Stimulated activated naive CD8-positive, alpha-beta T cell treated with anti-CD3 and anti-CD28 coated beads, Interleukin-15, amount 100 ng/mL, for 72 hours (primary cell): ENCODE measurements at regions not wholly inside any gene's neighbourhood (a gene's known extent, or its start where the extent isn't known, plus 50 kb on each side); places are given as distances from the start of the nearest gene placed in this dataset.

Source experiments
- ATAC-seq: fragments of 150-1000 bp; cut with Tn5 transposase; 2 replicates; pipeline ENCODE4 v1.10.0; 2021; ENCODE audit warnings: mild to moderate bottlenecking, moderate library complexity
- DNase-seq, 2 donors: peaks; one replicate each; pipeline ENCODE4 v3.0.0; 2021 to 2022
- H3K27ac Mint-ChIP-seq, 2 donors: one replicate each; pipeline ENCODE4 v1.8.0; 2022; ENCODE audit warnings: mild to moderate bottlenecking in 2 of 2, mixed read lengths in 2 of 2, moderate library complexity in 2 of 2
- H3K27me3 Mint-ChIP-seq: one replicate; pipeline ENCODE4 v1.8.0; 2022; ENCODE audit warnings: mixed read lengths
- H3K4me1 Mint-ChIP-seq: one replicate; pipeline ENCODE4 v1.8.0; 2022; ENCODE audit warnings: mild to moderate bottlenecking, mixed read lengths
- H3K4me3 Mint-ChIP-seq, 2 donors: one replicate each; pipeline ENCODE4 v1.8.0; 2022; ENCODE audit warnings: mild to moderate bottlenecking in 2 of 2, mixed read lengths in 2 of 2, moderate library complexity in 1 of 2
- H3K9me3 Mint-ChIP-seq, 2 donors: one replicate each; pipeline ENCODE4 v1.8.0; 2022; ENCODE audit warnings: mixed read lengths in 2 of 2

DNA sequence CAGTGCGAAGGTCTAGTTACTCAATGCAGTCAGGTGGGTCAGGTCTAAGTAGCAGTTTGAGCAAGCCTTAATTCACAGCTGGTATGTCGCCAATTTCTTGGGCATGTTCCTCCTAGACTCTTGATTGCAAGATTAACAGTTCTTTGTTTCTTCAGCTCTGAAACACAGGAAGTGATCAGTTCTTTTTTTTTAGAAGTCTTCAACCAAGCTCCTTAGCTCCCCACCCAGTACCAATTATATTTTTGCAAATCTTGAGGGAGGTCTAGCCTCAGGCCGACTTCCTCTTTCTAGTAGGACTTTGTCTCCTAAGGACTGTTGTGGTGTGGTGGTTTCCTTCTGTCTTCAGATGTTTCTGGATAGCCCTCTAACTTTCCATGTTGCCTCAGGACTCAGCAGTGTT lies 2054.2 kb downstream of the MAT2B start:
- H3K4me3 Mint-ChIP-seq, result no peak overlapping the region
- ATAC-seq (no peak), DNase-seq (no peak)
- H3K27ac Mint-ChIP-seq, result no peak overlapping the region
- H3K9me3 Mint-ChIP-seq, result no peaks in the 10 kb centered on the region
- H3K27me3 Mint-ChIP-seq, result no peaks in the 10 kb centered on the region
- no peaks in the 10 kb centered on the region for H3K4me1 Mint-ChIP-seq

DNA sequence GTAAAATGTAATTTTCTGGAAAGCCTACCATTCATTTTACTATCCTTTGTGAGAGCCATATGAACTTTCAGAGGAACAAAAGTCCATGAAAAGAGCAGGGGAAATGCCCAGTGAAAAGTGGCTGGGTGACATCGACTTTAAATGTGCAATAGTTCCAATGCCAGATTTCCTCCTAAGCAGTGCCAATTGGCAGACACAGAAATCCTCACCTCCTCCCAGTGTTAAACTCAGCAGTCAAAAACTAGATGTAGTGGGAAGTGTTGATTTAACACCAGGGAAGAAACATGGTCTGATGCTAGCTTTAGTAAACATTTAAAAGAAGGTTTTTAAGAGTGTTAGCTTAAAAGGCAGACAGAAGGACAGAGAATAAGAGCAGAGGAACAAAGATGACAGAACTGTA lies 2055.2 kb downstream of the MAT2B start:
- Mint-ChIP-seq H3K27me3 (no peaks in the 10 kb centered on the region), H3K4me1 (no peaks in the 10 kb centered on the region), H3K27ac (no peak overlapping the region), H3K9me3 (no peaks in the 10 kb centered on the region), H3K4me3 (no peak overlapping the region)
- no peak for DNase-seq
- no peak for ATAC-seq

DNA sequence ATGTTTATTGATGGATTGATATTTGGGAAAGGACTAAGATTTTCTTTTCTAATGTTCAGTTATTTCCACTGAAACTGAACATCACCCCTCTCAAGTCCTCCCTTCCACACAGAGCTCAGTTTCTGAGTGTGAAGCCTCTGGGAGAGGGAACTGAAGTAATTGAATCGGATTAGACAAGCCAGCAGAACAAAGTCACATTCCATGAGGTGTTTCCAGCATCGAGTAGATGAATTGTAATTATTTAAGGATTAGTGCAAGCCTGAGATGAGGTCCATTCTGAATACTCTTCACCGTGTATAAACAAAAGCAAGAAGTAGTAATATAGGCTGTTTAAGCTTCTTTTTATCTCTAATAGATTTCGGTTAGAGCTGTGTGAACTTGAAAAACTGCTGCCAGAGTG lies 2060.5 kb downstream of the MAT2B start:
- peaks cover 4 to 13% of the 10 kb centered on the region in 2 donors for H3K9me3 Mint-ChIP-seq
- ATAC-seq, result no peak

DNA sequence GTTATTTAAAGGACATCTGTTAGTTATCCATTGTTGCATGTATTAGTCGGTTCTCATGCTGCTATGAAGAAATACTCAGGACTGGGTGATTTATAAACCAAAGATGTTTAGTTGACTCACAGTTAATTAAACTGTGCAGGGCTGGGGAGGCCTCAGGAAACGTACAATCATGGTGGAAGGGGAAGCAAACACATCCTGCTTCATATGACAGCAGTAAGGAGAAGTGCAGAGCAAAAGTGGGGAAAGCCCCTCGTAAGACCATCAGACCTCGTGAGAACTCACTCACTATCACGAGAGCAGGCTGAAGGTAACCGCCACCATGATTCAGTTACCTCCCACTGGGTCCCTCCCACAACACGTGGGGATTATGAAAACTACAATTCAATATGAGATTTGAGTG lies 2064.1 kb downstream of the MAT2B start:
- H3K27me3 Mint-ChIP-seq, result no peaks in the 10 kb centered on the region
- peaks cover 9 to 18% of the 10 kb centered on the region in 2 donors for H3K9me3 Mint-ChIP-seq
- DNase-seq (no peak), ATAC-seq (no peak)
- no peak overlapping the region for H3K27ac Mint-ChIP-seq
- H3K4me1 Mint-ChIP-seq, result no peaks in the 10 kb centered on the region
- H3K4me3 Mint-ChIP-seq, result no peak overlapping the region

More for the DNA sequence above, 2060.5 kb downstream of the MAT2B start:
- no peak overlapping the region for H3K4me3 Mint-ChIP-seq
- no peaks in the 10 kb centered on the region for H3K27me3 Mint-ChIP-seq
- no peak overlapping the region for H3K27ac Mint-ChIP-seq
- no peak for DNase-seq
- no peaks in the 10 kb centered on the region for H3K4me1 Mint-ChIP-seq

DNA sequence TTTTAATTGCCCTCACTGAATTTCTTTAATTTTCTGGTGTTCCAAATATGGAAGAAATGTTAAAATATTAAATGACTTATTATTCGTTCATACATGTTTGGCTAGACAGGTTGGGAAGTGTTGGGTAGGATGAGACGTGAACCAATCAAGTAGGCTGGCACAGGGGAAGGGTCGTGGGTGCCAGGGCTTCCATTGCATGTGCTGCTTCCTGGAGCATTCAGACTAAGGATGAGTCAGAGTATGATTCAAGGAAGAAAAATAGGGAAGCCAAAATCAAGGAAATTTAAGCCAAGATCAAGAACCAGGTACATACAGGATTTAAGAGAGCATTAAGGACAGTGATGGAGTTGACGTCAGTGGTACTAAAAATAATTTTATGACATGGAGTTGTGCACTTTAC lies 2068.0 kb downstream of the MAT2B start:
- ATAC-seq, result no peak
- H3K27me3 Mint-ChIP-seq, result no peaks in the 10 kb centered on the region
- no peak for DNase-seq

DNA sequence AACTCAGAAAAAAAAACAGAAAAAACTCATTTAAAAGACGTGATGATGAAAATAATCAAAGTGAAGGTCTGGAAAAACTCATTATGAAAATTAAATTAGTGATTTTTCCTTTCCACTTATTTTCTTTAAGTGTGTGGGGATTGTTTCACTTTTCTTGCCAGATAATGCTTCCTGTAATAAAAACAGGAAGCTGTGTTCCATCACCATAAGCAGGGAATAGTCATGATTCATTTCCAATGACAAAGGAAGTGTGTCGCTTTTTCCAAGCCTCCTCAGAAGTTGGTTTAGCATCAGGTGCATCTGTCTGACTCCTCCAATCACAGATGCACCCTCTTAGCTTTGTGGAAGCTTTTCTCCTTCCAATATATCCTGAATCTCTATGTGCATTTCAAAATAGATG lies 2068.7 kb downstream of the MAT2B start:
- Mint-ChIP-seq H3K4me1 (no peaks in the 10 kb centered on the region), H3K4me3 (no peak overlapping the region)
- DNase-seq, result no peak

More for the DNA sequence above, 2068.0 kb downstream of the MAT2B start:
- H3K4me3 Mint-ChIP-seq, result no peak overlapping the region
- H3K9me3 Mint-ChIP-seq, result peaks cover 13 to 18% of the 10 kb centered on the region in 2 donors
- peak overlapping the region in 1 of 2 donors; percentile 77 for H3K27ac Mint-ChIP-seq
- no peaks in the 10 kb centered on the region for H3K4me1 Mint-ChIP-seq

DNA sequence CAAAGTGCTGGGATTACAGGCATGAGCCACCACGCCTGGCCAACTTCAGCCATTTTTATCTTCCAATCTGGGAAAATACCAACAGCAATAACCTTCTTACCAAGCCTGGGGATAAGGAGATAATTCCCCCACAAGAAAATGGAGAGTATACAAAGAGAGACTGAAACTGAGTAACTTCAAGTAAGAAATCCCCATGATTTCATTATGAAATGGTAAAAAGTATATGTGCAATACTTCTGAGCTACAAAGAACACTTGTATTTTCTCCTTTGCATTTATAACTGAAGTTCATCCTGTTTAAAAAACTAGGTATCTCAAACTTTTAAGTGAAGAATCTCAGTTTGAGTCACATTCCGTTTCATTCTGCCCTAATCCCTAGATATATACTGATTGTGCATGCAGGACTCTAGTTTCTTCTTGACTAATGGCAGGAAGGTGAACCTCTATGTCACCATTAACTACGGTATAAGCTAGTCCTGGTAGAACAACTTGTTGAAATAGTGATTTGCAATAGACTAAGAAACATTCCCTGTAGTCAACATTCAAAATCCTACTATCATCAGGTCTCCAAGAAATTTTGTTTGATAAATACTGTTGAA lies 2071.4 kb downstream of the MAT2B start:
- no peak for DNase-seq
- H3K27me3 Mint-ChIP-seq, result no peaks in the 10 kb centered on the region
- no peak overlapping the region for H3K27ac Mint-ChIP-seq
- no peak overlapping the region for H3K4me3 Mint-ChIP-seq
- peaks cover 0 to 6% of the 10 kb centered on the region in 2 donors for H3K9me3 Mint-ChIP-seq
- no peaks in the 10 kb centered on the region for H3K4me1 Mint-ChIP-seq
- no peak for ATAC-seq

More for the DNA sequence above, 2068.7 kb downstream of the MAT2B start:
- H3K27ac Mint-ChIP-seq, result no peak overlapping the region
- H3K9me3 Mint-ChIP-seq, result peaks cover 11 to 18% of the 10 kb centered on the region in 2 donors
- ATAC-seq, result no peak
- no peaks in the 10 kb centered on the region for H3K27me3 Mint-ChIP-seq

DNA sequence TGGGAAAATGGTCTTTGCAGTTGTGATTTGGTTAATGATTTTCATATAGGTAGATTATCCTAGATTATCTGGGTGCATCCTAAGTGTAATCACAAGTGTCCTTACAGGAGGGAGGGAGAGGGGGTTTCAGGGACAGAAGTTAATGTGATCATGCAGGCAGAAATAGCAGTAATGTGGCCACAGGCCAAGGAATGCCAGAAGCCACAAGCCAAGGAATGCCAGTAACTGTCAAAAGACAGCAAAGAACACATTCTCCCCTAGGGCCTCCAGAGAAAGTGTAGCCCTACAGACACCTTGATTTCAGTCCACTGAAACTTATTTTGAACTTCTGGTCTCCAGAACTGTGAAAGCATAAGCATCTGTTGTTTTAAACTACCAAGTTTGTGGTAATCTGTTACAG lies 2074.5 kb downstream of the MAT2B start:
- no peak for DNase-seq
- no peak for ATAC-seq
- no peaks in the 10 kb centered on the region for H3K27me3 Mint-ChIP-seq

DNA sequence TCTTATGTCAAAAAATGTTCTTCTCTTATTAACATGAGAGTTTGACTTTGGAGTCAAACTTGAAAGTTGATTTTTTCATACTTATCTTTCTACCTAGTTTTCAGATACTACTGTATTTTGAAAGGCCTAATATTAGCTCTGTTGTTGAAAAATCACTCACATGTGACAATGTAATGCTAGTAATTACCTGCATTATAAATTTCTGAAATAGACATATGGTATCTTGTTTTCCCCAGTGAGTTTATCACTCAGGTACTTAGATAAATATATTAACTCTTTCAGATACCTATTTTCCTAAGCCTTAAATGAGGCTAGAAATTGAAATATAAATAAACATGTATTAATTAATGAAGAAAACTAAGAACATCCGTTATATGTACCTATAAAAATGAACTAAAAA lies 2089.3 kb downstream of the MAT2B start:
- no peaks in the 10 kb centered on the region for H3K4me1 Mint-ChIP-seq
- ATAC-seq (no peak), DNase-seq (no peak)
- H3K4me3 Mint-ChIP-seq, result no peak overlapping the region
- H3K27me3 Mint-ChIP-seq, result no peaks in the 10 kb centered on the region
- peaks cover 6 to 13% of the 10 kb centered on the region in 2 donors for H3K9me3 Mint-ChIP-seq
- no peak overlapping the region for H3K27ac Mint-ChIP-seq

More for the DNA sequence above, 2074.5 kb downstream of the MAT2B start:
- Mint-ChIP-seq H3K27ac (no peak overlapping the region), H3K9me3 (peaks cover 0 to 6% of the 10 kb centered on the region in 2 donors), H3K4me1 (no peaks in the 10 kb centered on the region), H3K4me3 (no peak overlapping the region)

DNA sequence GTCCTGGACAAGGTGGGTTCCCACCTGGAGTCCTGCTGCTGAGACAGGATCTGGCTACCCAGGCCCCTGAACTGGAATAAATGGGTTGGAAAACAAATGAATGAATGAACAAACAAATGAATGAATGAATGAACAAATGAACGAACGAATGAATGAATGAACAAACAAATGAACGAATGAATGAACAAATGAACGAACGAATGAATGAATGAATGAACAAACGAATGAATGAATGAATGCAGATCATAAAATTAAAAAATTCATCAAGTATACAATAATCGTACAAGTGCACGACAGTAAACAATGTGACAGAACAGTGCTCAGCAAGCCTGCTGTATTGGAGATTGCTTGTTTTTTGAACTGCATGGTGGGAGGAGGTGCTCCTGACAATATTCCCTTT lies 2097.1 kb downstream of the MAT2B start:
- DNase-seq (no peak), ATAC-seq (no peak)
- Mint-ChIP-seq H3K4me3 (no peak overlapping the region), H3K27me3 (no peaks in the 10 kb centered on the region), H3K9me3 (peaks cover 10 to 25% of the 10 kb centered on the region in 2 donors), H3K27ac (no peak overlapping the region), H3K4me1 (no peaks in the 10 kb centered on the region)

DNA sequence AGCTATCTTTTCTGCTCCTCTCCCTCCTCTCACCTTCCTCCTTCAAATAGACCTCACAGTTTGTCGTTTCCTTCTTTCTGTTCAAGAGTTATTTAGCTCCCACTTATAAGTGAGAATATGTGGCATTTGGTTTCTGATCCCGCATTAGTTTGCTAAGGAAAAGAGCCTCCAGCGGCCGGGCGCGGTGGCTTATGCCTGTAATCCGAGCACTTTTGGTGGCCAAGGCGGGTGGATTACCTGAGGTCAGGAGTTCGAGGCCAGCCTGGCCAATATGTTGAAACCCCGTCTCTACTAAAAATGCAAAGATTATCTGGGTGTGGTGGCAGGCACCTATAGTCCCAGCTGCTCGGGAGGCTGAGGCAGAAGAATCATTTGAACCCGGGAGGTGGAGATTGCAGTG lies 2101.6 kb downstream of the MAT2B start:
- no peaks in the 10 kb centered on the region for H3K27me3 Mint-ChIP-seq
- H3K4me3 Mint-ChIP-seq, result no peak overlapping the region
- H3K4me1 Mint-ChIP-seq, result no peaks in the 10 kb centered on the region
- H3K27ac Mint-ChIP-seq, result no peak overlapping the region
- DNase-seq (no peak), ATAC-seq (no peak)
- peaks cover 7 to 18% of the 10 kb centered on the region in 2 donors for H3K9me3 Mint-ChIP-seq

DNA sequence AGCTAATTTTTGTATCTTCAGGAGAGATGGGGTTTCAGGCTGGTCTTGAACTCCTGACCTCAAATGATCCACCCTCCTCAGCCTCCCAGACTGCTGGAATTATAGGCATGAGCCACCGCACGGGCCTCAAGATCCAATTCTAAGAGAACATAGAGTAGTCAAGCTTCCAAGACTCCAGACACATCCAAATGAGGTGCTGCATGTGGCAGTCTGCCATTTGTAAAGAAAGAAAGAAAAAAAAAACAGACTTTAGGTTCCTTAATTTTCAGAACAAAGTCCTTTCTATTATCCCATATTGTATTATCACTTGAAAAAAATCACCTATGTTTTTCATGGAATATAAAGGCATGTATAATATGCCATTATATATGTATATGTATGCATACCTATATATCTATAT lies 2104.5 kb downstream of the MAT2B start:
- H3K4me3 Mint-ChIP-seq, result no peak overlapping the region
- ATAC-seq (no peak), DNase-seq (no peak)
- H3K4me1 Mint-ChIP-seq, result no peaks in the 10 kb centered on the region
- no peaks in the 10 kb centered on the region for H3K27me3 Mint-ChIP-seq
- H3K27ac Mint-ChIP-seq, result no peak overlapping the region
- peaks cover 6 to 10% of the 10 kb centered on the region in 2 donors for H3K9me3 Mint-ChIP-seq

DNA sequence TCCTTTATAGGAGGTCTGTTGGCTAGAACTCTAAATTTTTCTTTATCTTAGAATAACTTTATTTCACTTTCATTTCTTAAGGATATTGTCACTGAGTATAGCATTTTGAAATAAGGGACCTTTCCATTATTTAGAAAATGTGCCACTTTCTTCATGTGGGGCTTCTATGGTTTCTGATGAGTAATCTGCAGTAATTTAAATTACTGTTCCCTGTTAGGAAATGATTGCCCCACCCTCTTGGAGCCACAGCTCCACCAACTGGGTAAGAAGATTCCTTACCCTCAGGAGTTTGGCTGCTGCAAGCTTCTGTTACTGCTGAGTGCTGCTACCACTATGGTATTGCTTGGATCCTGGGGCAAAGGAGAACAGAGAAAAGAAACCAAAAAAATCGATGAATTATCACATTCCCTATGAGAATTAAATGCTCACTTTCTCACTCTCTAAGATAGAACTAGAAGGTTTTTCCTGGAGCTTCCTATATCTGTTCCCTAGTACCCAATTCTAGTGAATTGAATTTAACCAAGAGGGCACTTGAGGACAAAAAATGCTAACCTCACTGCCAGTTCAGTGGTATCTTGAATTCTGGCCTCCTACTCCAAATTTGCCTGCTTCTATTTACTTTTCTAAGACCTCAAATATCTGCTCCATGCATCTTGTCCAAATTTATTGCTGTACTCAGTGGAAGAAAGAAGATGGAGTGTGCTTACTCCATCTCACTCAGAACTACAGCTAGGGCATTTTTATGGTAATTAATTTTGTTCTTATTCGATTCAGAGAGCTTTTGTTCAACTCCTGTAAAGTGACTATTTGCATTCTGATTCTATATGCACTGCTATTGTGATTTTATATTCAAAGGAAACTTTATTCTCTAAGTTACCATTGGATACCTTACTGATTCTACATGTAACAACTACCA lies 2111.3 kb downstream of the MAT2B start:
- ATAC-seq, result no peak
- peaks cover 5 to 34% of the 10 kb centered on the region in 2 donors for H3K9me3 Mint-ChIP-seq
- no peak overlapping the region for H3K27ac Mint-ChIP-seq
- no peak overlapping the region for H3K4me3 Mint-ChIP-seq
- H3K27me3 Mint-ChIP-seq, result no peaks in the 10 kb centered on the region
- no peak for DNase-seq
- H3K4me1 Mint-ChIP-seq, result no peaks in the 10 kb centered on the region

DNA sequence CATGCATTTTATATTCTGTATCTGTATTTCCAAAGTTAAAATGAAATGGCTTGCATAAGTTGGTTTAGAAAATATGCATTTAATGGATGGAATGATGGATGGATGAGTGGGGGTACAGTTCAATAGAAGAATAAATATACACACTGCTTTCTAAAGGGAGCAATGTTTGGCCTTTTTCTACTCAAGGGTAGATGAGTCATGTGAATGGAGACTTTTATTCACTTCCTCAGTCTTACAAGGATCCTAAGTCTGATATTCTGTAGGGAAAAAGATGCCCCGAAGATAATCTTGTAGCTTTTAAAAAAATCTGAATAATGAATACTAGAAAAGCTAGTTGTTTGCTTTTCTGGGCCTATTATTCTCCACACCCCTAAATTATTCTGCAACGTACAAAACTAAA lies 2112.1 kb downstream of the MAT2B start:
- H3K4me1 Mint-ChIP-seq, result no peaks in the 10 kb centered on the region

DNA sequence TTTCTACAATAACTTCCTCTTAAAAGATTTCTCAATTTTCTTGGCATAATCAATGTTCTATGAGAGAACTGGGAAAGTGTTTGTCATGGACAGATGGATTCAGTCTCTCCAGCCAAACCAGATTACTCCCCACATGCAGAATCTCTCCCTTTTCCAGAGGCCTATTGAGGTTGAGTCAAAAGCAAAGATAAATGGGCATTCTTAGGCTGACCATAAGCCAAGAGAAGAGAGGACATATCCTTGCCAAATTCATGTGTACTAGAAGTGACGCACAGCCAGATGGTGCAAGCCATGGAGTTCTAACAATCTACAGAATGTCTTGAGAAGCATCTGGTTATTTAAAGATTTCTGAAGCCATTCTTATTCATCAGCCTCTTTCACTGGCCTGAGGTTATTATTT lies 2115.0 kb downstream of the MAT2B start:
- Mint-ChIP-seq H3K9me3 (peaks cover 13 to 30% of the 10 kb centered on the region in 2 donors), H3K27ac (no peak overlapping the region), H3K4me3 (no peak overlapping the region), H3K4me1 (no peaks in the 10 kb centered on the region), H3K27me3 (no peaks in the 10 kb centered on the region)
- no peak for ATAC-seq
- no peak for DNase-seq

More for the DNA sequence above, 2112.1 kb downstream of the MAT2B start:
- H3K27me3 Mint-ChIP-seq, result no peaks in the 10 kb centered on the region
- peaks cover 5 to 34% of the 10 kb centered on the region in 2 donors for H3K9me3 Mint-ChIP-seq
- DNase-seq, result no peak
- H3K4me3 Mint-ChIP-seq, result no peak overlapping the region
- H3K27ac Mint-ChIP-seq, result no peak overlapping the region
- ATAC-seq, result no peak

DNA sequence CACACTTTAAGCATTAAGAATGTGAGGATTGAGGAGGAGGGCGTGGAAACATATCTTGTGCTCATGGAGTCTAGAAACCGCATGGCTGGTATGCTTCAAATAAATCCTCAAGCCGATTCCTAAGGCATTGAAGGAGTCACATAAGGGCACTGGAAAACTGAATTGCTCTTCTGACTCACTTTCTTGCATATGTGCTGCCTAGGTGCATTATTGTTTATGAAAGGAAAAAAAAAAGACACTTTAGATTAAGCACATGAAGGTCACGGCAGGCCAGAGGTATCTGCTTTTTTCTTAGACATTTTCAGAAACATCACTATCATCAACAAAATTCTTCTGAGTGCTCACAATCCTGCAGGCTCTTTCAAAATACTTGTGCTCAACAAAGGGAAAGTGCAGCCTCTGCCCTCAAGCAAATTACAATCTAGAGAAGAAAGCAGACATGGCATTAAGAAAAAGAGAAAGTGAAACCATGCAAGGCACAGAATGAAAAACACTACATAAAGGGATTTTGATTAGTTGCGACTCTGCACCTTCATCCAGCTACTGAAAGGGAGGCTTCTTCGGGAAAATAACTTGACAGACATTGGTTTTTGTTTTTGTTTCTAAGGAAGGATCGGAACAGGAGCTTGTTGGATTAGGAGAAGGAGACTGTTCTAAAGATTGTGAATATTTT lies 2117.6 kb downstream of the MAT2B start:
- DNase-seq, result no peak
- peaks cover 15 to 25% of the 10 kb centered on the region in 2 donors for H3K9me3 Mint-ChIP-seq
- H3K4me3 Mint-ChIP-seq, result no peak overlapping the region
- no peaks in the 10 kb centered on the region for H3K4me1 Mint-ChIP-seq
- no peak overlapping the region for H3K27ac Mint-ChIP-seq
- ATAC-seq, result no peak
- no peaks in the 10 kb centered on the region for H3K27me3 Mint-ChIP-seq
